Suppressor macrophage (primary cell): ENCODE measurements at regions not wholly inside any gene's neighbourhood (a gene's known extent, or its start where the extent isn't known, plus 50 kb on each side); places are given as distances from the start of the nearest gene placed in this dataset.
A peak's percentile ranks its signal among the peaks of the same experiment; 100 is the strongest.

Source experiments
- DNase-seq, 4 experiments: peaks; one replicate each; pipeline ENCODE4 v3.0.0-alpha.2; 2020 to 2022

GRCh38 chr12:19916196-19916753, 452.1 kb upstream of the PDE3A start:
- DNase-seq = no peak

GRCh38 chr12:19916974-19917373, 451.4 kb upstream of the PDE3A start:
- DNase-seq = peak in 2 of 4 experiments; percentile 29

GRCh38 chr12:19921716-19922115, 446.6 kb upstream of the PDE3A start:
- peak; percentile 32 to 69 (median 56) for DNase-seq

- DNase-seq = no peak
Observed at GRCh38 chr12:19922717-19923116, 445.6 kb upstream of the PDE3A start.

DNA sequence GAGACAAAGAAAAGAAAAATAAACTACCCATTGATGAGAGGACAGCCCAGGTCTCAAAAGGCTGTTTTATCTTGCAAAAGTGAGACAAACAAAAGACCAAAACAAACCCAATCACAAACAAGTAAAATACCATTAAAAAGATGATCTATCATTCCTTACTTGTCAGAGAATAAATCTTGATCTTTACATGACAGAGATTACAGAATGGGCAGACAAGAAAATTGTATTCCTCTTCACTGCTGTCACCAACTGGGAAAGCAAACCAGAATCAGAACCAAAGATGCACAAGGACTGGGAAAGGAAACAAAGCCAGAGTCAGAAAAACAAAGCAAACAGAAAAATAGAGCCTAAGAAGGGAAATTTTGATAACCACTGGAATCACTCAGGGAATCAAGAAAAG, 444.0 kb upstream of the PDE3A start:
- no peak for DNase-seq

DNA sequence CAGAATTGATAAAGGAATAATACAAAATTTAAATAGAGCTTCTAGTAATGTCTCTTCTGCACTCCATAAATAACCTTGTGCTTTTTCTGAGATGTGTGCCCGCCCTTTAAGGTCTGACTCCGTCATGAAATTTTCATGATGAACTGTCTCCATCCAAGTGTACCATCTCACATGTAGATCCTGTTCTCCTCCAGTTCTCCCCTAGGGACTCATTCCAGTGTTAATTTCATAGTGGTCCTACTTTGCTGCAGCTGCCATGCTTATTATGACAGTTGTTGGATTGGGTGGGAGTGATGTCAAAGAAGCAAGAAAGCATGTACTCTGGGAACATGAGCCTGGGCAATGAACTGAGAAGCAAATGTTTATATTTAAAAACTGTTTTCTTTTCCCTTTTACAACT, 442.5 kb upstream of the PDE3A start:
- DNase-seq = no peak

DNA sequence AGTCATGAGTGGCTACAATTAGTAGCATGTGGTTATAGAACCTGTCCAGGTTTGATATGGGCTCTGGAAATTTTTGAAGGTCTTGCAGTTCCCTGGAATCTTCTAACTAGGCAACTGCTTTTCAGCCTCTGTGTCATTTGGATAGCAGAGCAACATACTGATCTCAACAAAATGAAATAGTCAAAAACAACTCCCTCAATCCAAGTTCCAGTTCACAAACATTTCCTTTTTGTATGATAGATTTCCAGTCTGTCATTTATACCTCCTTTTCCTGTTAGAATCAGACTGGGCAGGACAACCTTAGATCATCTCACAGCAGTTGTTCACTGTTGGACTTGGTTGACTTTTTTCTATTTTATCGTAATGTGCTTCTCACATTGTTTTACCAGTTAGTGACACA, 442.1 kb upstream of the PDE3A start:
- no peak for DNase-seq

DNA sequence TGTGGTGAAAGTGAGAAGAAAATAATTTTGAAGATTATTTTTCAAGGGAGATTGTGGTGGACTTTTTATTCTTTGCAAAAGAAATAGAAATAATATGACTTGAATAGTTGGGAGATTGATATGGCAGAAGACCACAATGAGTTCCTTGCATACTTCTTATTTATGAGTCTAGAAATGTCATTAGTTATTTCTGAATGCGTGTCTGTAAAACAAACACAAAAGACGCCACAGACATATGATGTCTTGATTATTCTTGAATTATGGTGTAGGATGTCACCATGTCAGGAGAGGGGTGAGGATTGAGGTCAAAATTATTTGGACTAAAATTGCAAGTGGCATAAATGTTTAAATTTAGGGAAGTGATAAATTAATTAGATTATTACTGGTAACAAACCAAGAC, 440.7 kb upstream of the PDE3A start:
- no peak for DNase-seq

DNA sequence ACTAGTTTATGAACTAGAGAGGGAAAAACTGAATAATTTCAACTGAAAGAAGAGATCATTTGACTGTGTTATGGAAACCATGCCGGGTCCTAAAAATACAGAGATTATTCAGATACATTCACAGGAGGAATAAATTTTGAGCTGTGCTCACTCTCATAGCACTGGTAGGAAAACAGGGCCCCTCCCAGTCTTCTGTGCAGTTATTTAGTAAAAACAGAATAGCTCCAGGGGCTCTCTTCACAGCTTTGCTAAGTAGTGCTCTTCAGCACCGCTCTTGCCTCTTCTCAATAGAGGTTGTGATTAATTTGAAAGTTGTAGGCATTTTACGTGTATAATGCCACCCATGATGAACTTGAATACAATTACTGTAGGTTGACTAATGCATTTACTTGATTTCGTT, 435.9 kb upstream of the PDE3A start:
- DNase-seq = no peak

DNA sequence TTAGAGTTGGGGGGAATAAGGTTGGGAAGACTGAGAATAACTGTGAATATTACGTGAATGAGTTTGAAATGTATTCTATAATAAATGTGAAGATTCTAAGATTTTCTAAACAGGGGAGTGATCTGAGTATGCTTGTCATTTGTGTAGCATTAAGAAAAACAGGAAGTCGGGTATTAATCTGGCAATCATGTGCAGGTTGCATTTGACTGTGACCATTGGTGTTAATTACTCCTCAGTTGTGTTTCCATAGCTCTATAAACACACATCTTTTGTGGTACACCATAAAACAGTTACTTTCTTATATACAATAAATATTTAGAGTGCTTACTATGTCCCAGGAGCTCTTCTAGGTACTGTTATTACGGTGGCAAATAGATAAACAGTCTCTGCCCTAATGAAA, 434.4 kb upstream of the PDE3A start:
- DNase-seq = no peak

GRCh38 chr12:19937161-19937560, 431.2 kb upstream of the PDE3A start:
- DNase-seq = no peak

DNA sequence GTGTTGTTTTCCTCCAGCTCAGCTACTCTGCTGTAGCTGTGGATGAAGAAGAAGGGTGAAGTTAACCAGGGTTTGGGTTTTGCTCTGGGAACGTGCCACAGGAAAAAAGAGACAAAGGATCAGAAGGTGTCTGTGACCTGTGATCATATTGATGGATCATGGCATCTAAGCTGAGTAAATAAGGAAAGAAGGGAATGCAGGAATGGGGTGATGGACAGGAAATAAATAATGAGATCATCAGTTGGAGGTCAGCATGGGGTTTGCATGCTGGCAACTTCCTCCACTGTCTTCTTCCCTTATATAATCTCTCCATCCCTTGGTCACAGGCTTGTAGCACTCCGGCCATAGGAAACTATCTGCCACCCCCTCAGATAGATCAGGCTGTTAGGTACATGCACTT, 430.3 kb upstream of the PDE3A start:
- DNase-seq = no peak

DNA sequence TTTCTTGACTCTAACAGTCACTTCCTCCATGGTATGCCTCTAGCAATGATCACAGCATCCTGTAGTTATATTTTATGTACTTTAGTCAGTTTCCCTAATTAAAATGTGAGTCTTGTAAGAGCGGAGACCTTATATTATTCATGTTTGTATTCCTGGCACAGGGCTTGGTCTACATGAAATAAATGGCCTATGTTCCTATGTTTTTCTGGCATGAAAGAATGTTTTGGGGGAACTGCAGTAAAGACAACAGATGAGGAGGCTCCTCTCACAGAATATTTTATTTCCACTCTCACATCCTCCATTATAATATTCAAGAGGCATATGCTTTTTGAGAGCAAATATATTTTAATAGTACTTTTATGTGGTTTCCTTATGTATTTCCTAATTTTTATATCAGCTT, 429.8 kb upstream of the PDE3A start:
- no peak for DNase-seq

GRCh38 chr12:19940267-19940666, 428.1 kb upstream of the PDE3A start:
- no peak for DNase-seq

DNA sequence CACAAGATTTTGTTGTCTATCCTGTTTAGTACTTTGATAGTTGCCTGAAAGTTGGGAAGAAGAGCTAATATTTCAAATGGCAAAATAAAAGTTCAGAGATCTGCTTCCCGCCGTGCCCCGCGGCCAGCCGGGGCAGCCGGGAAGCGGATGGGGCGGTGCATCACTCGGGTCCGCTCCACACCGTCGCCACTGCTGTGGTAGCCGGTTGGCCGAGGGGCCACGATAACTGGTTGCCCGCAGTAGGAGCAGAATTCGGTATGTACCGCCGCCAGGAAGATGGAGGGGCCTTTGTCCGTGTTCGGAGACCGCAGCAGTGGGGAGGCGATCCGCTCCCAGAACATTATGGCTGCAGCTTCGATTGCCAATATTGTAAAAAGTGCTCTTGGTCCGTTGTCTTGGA, 427.2 kb upstream of the PDE3A start:
- no peak for DNase-seq

DNA sequence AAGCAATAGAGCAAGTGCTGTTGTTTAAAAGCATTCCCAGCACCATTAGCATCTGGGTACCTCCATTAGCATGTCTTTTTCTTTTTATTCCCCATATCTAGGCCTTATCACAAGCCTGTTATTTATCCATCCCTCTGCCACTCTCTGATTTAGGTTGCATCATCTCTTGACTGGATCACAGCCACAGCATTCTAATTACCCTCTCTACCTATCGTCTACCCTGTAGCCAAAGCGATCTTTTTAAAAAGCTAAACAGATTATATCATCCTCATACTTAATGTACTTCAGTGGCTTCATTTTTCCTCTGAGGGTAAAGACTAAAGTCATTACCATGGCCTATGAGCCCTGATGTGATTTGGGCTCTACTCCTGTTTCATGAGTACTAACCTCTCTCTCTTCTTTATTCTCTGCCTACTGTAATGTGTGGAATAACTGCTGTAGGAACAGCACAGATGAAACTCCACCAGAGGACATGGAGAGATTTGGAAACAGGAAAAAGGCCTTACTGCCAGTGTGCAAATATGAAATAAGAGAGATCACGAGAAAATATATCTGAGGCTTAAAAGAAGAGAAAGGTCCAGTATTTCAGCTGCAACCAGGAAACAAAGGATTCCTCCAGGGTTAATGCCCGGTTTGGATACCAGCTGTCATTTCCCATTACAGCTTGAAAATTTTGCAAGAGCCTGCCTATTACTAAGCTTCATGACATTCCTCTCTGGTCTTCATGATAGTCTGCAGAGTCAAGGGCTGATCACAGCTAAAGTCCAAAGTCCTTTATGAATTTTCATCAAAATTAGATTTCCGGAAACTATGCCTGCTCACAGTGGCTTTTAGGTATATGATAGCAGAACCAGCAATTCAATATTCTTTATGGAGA, 422.5 kb upstream of the PDE3A start:
- no peak for DNase-seq

DNA sequence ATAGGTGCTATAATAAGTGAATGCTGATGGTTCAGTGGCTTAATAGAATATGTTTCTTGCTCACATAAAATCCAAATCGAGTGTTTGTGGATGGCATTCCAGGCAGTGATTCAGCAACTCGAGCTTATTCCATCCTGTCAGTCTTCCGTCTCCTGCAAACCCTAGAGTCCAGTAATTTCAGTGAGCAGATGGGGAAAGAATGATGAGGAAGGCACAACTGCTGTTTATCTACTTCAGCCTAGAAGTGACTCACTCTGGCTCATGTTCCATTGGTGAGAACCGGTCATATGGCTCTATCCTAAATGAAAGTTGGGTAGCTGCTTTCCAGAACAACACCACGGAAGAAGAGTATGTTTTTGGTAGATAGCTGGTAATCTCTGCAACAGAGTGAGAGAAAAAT, 421.8 kb upstream of the PDE3A start:
- DNase-seq = no peak

DNA sequence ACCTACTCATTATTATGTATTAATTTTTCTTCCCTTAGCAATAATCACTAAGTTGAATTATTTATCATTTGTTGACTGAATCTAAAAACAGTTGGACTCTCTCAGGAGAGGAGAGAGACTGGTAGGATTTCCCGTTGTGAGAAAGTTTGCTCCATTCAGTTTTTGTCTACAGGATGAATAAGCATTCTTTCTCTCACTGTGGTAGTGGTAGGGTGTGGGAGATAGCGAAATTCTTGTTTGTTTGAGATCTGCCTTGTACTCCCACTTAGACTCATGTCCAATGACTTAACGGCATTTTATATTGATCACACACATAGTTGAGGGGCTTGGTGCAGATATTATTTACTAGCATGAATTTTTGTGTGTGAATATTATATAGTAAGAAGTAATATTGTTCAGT, 421.0 kb upstream of the PDE3A start:
- no peak for DNase-seq

GRCh38 chr12:19951664-19952063, 416.7 kb upstream of the PDE3A start:
- no peak for DNase-seq

GRCh38 chr12:19953734-19954133, 414.6 kb upstream of the PDE3A start:
- no peak for DNase-seq

DNA sequence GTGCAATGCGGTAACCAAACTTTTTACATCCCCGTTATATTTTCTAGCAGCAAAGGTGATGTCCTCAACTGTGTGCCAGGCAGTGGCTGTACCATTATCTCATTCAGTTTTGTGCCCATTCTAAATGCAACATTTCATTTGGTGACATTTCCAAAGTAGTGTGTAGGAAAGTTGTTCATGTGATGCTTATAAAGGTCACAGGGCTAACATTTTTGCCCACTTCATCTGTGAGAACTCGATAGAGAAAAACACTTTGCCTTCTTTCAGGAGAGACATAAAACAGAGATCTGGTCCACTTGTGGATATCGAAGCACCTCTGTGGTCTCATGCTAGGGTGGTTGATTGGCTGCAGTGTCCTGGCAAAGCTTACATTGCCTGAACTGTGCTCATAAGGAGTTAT, 414.2 kb upstream of the PDE3A start:
- no peak for DNase-seq

DNA sequence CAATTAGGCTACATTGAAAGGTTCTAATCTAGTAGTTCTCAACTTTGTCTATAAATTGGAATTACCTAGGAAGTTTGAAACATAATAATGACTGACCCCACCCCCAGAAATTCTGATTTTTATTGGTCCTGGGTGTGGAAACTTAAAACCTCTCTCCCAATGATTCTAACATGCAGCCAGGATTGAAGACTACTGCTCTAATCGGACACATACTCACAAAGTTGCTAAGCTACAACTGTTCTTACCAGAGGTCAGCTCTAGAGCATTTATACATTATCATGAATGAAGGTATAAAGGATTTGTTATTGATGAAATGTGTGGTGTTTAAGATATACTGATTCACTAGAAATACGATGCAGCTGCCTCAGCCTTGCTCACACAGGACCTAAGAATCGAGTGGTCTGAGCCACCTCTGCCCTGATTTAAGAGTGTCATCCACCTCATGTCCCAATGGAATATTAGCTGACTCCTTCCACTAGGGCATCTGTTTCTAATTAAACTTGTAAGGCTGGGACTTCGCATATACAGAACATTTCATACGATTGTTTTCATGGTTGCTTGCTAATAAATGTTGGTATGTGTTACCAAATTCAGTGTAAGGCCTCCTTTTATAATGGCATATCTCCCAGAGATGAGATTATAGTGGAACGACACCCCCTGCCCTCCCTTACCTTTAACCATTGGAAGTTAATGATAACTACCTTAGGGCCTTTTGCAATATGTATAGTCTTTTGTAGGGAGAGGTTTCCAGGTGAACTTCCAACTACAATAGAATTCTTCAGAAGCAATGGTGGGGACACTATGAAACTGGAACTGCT, 410.8 kb upstream of the PDE3A start:
- no peak for DNase-seq

DNA sequence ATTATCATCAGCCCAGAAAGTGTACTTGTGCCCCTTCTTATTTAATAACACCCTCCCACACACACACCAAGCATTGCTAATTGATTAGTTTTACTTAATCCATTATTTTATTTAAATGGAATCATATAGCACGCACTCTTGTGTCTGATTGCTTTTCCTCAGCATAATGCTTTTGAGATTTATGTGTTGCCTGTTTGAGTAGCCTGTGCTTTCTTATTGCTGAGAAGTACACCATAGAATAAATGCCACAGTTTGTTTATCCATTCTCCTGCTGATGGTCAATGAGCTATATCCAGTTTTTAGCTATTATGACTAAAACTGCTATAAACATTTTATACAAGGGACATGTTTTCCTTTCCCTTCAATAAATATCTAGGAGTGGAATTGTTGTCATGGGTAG, 409.9 kb upstream of the PDE3A start:
- no peak for DNase-seq

GRCh38 chr12:19959353-19959752, 409.0 kb upstream of the PDE3A start:
- DNase-seq = peak in 2 of 4 experiments; percentile 60 to 62
